GM08714 (cell line): ENCODE measurements at regions not wholly inside any gene's neighbourhood (a gene's known extent, or its start where the extent isn't known, plus 50 kb on each side); places are given as distances from the start of the nearest gene placed in this dataset.

Experiments used
- H3K4me3 ChIP-seq: fragments of 200-500 bp; sonication (Bioruptor generic); 2 replicates; pipeline ENCODE4 v1.5.1; 2014; ENCODE audit warnings: mild to moderate bottlenecking, low read length, inconsistent platforms
- ZNF274 ChIP-seq: IDR thresholded peaks from 2 replicates; pipeline ENCODE4 v1.6.1; 2012; ENCODE audit warnings: mild to moderate bottlenecking, low read depth, low read length

DNA sequence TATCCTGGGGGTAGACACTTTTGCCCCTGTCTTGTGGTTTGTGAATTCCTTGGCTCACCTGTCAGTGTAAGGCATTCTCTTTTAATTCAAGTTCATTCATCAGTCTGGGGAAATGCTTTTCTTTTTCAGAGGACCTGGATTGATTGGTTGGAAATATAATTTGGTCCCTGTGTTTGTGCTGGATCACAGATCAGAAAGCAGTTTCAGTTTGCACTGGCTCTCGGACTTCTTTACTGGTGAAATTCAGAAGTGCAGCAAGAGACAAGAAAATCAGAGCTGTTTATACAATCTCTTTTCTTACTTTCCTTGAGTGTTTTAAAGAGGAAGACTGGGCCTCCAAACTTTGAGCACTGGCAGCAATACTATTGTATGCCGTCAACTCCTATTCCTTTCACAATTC, 161.8 kb upstream of the KCNJ16 start:
- no peak for TF ChIP-seq ZNF274

DNA sequence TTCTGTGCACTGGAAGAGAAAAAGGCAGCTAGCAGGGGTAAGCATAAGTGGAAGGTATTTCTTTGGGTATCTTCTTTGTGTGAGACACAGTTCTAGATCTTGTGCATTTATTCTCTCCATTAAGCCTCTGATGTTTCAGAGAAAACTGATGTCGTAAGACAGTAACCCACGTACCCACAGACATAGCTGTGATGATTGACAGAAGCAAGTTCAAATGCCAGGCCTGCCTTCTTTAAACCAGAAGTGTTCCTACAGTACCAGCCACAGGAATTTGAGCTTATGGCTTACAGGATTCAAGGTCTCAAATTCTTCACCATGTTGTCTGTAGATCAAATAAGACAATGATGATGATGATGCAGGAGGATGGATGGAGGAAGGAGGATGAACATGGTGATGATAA, 161.4 kb upstream of the KCNJ16 start:
- H3K4me3 ChIP-seq, result no peak overlapping the region
- TF ChIP-seq ZNF274, result no peak

More for the DNA sequence above, 161.8 kb upstream of the KCNJ16 start:
- no peak overlapping the region for H3K4me3 ChIP-seq

DNA sequence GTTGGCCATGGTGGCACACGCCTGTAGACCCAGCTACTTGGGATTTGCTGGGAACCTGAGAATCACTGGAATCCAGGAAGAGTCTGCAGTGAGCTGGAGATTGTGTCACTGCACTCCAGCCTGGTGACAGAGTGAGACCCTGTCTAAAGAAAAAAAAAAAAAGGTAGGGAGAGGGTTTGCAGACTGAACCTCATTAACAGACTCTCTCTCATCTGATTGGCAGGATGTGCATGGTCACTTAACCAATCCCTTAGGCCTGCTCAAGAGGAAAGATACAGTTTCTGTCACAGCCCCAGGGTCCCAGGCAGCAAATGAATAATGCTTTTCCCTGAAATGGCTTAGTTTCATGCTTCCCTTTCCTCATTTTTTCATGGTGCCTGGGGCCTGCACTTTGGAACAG, 160.5 kb upstream of the KCNJ16 start:
- H3K4me3 ChIP-seq, result no peak overlapping the region
- TF ChIP-seq ZNF274, result no peak

DNA sequence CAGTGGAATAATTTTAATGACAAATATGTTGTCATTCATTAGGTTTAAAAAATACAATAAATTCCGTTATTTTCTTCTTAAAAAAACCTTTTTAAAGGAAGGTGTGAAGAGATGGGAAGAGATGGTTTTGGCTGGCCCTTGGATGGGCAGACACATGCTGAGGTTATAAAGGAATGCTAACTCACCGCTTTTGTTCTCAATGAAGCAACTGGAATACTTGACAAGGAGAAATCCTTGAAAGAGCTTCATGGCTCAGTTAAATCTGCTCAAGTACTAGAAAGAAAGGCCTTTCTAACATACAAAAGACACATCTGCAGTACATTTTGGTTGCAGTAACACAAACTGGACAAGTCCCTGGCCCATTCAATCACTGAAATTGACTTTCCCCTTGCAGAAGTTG, 158.3 kb upstream of the KCNJ16 start:
- H3K4me3 ChIP-seq, result no peak overlapping the region
- no peak for TF ChIP-seq ZNF274

DNA sequence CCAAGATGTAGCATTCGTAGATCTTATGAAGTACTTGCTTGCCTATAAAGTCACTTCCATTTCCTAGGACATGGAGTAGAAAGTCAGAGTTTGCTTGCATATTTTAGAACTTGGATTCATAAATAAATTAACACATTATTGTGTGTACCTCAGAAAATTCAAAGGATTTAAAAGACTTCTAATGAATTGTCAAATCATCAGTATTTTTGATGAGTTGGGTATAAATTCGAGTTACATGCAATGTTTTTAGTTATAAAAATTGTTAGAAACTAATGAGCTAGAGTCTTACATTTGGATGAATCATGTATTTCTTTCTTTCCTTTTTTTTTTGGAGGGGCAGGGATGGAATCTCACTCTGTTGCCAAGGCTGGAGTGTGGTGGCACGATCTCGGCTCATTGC, 156.9 kb upstream of the KCNJ16 start:
- no peak for TF ChIP-seq ZNF274

DNA sequence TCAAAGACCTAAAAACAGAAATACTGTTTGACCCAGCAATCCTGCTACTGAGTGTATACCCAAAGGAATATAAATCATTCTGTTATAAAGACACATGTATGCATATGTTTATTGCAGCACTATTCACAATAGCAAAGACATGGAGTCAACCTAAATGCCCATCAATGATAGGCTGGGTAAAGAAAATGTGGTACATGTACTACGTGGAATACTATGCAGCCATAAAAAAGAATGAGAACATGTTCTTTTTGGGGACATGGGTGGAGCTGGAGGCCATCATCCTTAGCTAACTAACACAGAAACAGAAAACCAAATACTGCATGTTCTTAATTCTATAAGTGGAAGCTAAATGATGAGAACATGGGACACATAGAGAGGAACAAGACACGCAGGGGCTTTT, 155.2 kb upstream of the KCNJ16 start:
- H3K4me3 ChIP-seq, result no peak overlapping the region
- TF ChIP-seq ZNF274, result no peak

More for the DNA sequence above, 156.9 kb upstream of the KCNJ16 start:
- no peak overlapping the region for H3K4me3 ChIP-seq

DNA sequence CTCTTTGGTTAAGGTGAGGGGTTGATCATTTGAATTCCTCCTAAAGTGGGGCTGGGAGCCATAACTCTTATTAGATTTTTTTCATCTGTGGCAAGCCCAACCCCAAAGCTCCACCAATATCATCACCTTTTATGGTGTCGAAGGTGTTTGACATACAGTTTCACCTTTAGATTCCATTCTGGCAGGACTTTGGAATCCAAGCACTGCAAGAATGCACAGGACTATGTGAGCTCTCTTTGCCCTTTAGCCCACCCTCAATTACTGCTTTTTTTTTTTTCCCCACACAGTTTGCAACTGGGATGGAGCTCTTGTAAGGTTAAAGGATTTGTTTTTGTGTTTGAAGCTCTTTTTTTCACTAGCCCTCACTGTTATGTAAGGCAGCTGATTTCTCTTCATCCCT, 154.0 kb upstream of the KCNJ16 start:
- TF ChIP-seq ZNF274, result no peak

DNA sequence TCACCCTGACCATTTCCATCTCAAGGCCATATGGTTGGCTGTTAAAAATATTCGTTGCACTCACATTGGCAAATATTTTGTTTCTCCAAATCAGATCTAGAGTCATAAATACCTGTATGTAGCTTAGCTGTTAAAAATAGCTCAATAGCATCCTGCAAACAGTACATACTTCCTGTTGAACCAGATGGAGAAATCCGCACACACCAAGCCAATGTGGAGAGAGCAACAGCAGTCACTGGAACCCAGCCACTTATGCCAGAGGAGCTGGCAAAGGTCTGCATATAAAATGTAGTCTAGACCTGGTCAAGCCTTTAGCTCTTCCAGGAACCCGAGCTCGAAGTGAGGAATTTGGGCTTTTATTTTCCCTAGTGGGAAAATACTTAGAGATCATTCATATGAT, 146.4 kb upstream of the KCNJ16 start:
- H3K4me3 ChIP-seq, result no peak overlapping the region
- TF ChIP-seq ZNF274, result no peak

More for the DNA sequence above, 154.0 kb upstream of the KCNJ16 start:
- no peak overlapping the region for H3K4me3 ChIP-seq

DNA sequence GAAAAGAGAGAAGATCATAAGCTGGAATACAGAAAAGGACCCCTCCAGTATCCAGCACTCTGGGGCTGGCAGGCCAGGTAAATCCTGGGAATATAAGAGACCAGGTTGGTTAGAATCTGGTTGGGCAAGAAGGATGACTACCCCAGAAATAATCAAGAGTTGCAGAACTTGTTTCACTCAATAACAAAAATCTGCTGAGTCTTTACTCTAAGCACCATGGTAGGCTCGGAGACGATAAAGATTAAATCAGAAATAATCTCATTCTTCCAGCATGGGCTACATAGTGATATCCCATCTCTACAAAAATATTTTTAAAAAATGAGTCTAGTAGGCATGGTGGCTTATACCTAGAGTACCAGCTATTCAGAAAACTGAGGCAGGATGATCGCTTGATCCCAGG, 138.0 kb upstream of the KCNJ16 start:
- TF ChIP-seq ZNF274, result no peak

DNA sequence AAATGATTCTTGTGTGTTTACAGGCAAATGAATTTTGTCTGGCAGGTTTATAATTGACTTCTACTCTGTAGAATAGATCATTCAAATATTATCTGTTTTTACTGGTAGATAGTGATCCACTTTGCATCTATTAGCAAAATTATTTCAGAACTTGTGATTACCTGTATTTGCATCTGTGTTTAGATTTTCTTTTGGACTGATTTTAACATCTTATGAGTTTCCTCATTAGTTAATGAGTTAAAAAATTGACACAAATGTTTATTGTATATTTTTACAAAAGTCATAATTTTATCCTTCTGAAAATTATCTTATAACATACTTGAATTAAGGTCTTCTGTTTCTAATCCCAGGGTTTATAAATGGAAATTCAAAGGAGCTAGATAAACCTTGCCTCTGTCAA, 132.0 kb upstream of the KCNJ16 start:
- H3K4me3 ChIP-seq, result no peak overlapping the region
- no peak for TF ChIP-seq ZNF274

More for the DNA sequence above, 138.0 kb upstream of the KCNJ16 start:
- H3K4me3 ChIP-seq, result no peak overlapping the region

DNA sequence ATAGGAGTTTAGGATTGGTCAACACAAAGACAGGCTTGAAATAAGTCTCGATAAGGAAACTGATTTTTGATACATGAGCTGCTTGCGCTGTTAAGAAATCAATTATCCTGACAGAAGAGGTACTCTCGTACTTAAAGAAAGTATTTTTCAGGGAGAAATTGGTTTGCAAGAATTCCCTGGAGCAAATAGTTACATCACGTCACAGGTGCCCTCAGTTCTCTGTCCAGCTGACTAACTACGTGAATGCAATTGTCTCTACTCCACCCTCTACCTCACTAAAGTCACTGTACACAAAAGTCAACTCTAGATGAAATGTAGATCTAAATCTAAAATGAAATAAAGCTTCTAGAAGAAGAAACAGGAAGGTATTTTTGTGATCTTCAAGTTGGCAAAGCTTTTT, 130.6 kb upstream of the KCNJ16 start:
- no peak overlapping the region for H3K4me3 ChIP-seq
- no peak for TF ChIP-seq ZNF274

DNA sequence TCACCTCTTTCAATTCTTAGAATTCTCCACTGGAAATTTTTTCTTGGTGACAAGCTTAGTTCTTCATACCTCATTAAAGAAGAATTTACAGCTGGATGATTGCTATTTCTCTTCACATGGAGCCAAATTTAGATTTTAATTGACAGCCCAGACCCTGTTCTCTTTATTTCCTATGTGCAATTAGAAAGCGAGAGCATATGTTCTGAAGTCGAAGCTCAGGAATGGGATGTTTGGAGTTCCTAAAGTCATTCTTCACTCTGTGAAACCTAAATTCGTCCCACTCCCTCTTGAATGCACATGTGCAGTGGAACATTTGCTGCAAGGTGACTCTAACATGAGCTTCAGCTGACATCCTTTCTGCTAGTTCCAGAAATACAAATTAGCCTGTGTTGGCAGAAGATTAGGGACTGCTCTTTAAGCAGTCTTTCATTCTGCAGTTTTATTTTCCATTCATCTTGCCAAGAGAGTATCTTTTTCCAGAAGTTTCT, 129.3 kb upstream of the KCNJ16 start:
- no peak for TF ChIP-seq ZNF274
- H3K4me3 ChIP-seq, result no peak overlapping the region

DNA sequence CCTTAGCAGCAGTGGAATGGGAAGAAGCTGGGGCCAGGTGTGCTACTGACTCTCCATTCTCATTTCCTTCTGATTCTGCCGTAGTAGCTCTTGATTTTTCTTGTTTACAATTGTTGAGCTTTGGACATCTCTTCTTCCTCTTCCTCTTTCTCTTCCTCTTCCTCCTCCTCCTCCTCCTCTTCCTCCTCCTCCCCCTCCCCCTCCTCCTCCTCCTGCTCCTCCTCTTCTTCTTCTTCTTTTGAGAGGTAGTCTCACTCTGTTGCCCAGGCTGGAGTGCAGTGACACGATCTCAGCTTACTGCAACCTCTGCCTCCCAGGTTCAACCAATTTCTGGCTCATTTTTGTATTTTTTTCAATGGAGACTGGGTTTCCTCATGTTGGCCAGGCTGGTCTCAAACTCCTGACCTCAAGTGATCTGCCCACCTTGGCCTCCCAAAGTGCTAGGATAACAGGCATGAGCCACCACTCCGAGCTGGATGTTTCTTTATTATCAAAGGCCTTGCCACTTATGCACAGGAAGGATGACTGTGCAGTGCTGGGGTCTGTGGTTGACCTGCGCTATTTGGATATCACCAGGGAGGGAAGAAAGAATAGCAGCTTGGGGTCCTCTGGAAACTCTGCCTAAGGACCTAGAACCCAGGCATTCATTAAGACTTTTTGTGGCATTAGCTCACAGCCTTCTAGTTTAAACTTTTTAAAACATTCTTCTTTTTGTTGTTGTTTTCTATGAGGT, 127.8 kb upstream of the KCNJ16 start:
- no peak overlapping the region for H3K4me3 ChIP-seq
- TF ChIP-seq ZNF274, result no peak

DNA sequence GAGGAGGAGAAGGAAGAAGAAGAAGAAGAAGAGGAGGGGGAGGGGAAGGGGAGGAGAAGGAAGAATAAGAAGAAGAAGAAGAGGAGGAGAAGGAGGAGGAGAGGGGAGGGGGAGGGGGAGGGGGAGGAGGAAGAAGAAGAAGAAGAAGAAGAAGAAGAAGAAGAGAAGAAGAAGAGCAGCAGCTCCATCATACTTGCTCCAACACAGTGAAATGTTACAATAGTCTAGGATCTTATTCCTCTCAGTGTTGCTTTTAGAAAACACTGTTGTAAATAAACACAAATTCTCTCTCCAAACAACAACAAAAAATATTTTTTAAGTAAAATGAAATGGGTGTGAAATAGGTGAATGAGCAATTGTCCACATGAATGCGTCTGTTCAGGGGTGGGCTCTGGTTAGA, 126.6 kb upstream of the KCNJ16 start:
- H3K4me3 ChIP-seq, result no peak overlapping the region
- no peak for TF ChIP-seq ZNF274

DNA sequence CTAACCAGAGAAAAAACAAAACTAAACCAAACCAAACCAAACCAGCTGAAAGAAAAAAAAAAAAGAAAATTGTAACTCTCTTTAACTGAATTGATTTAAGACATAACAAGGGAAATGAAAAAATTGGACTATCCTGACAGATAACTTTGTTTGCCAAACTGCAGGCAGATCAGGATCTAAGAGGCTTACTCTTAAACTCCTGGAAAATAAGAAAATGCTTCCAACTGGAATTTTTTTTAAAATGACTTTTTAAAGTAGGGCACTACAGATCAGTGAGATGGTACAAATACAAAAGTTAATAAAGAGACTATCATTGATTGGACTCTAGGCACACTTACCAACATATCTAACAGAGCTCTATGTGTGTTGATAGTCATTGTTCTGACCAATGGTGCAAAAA, 125.5 kb upstream of the KCNJ16 start:
- no peak overlapping the region for H3K4me3 ChIP-seq
- no peak for TF ChIP-seq ZNF274
